Mucosa of gallbladder (tissue), 1 donor: ENCODE measurements at regions not wholly inside any gene's neighbourhood (a gene's known extent, or its start where the extent isn't known, plus 50 kb on each side); places are given as distances from the start of the nearest gene placed in this dataset.

Experiments
- DNase-seq: peaks from one replicate; pipeline ENCODE4 v3.0.0-alpha.2; 2020; ENCODE audit warnings: low spot score
- donor health status: DM: no; HTN: no; CAD: no.

GRCh38 chr7:84490661-84491060 lies 296.1 kb upstream of the SEMA3A start:
- no peak for DNase-seq

- no peak for DNase-seq
Measured at GRCh38 chr7:84484502-84485079, 290.0 kb upstream of the SEMA3A start.

- DNase-seq = no peak
Measured at GRCh38 chr7:84482476-84482875, 287.9 kb upstream of the SEMA3A start.

- DNase-seq = no peak
Measured at GRCh38 chr7:84479059-84479458, 284.5 kb upstream of the SEMA3A start.

- DNase-seq = no peak
Measured at GRCh38 chr7:84477786-84478478, 283.3 kb upstream of the SEMA3A start.

- no peak for DNase-seq
Measured at GRCh38 chr7:84474436-84474835, 279.8 kb upstream of the SEMA3A start.

- no peak for DNase-seq
Measured at GRCh38 chr7:84471576-84471975, 277.0 kb upstream of the SEMA3A start.

- no peak for DNase-seq
Measured at GRCh38 chr7:84469034-84469433, 274.4 kb upstream of the SEMA3A start.

GRCh38 chr7:84462259-84462658 lies 267.7 kb upstream of the SEMA3A start:
- no peak for DNase-seq

GRCh38 chr7:84461093-84461492 lies 266.5 kb upstream of the SEMA3A start:
- no peak for DNase-seq

GRCh38 chr7:84455788-84456187 lies 261.2 kb upstream of the SEMA3A start:
- DNase-seq = no peak

GRCh38 chr7:84454174-84454959 lies 259.8 kb upstream of the SEMA3A start:
- DNase-seq = no peak

- no peak for DNase-seq
Measured at GRCh38 chr7:84452618-84453017, 258.0 kb upstream of the SEMA3A start.

GRCh38 chr7:84450772-84451171 lies 256.2 kb upstream of the SEMA3A start:
- DNase-seq = no peak

- DNase-seq = no peak
Measured at GRCh38 chr7:84447636-84448293, 253.2 kb upstream of the SEMA3A start.

GRCh38 chr7:84446991-84447480 lies 252.4 kb upstream of the SEMA3A start:
- DNase-seq = no peak

- no peak for DNase-seq
Measured at GRCh38 chr7:84425702-84426259, 231.2 kb upstream of the SEMA3A start.

- DNase-seq = no peak
Measured at GRCh38 chr7:84422790-84423189, 228.2 kb upstream of the SEMA3A start.

- no peak for DNase-seq
Measured at GRCh38 chr7:84412161-84412969, 217.8 kb upstream of the SEMA3A start.

GRCh38 chr7:84399661-84400060 lies 205.1 kb upstream of the SEMA3A start:
- DNase-seq = no peak

GRCh38 chr7:84394219-84394618 lies 199.6 kb upstream of the SEMA3A start:
- no peak for DNase-seq
